ENCODE measurements at regions not wholly inside any gene's neighbourhood (a gene's known extent, or its start where the extent isn't known, plus 50 kb on each side); places are given as distances from the start of the nearest gene placed in this dataset.

GRCh38 chr1:222465211-222466041 is 82.5 kb downstream of the HHIPL2 start:
- TF ChIP-seq POLR2A (IDR thresholded peaks at IDR 0.05; ENCODE audit: low read length) (no peak), GATA1 (IDR thresholded peaks at IDR 0.05; ENCODE audit: low read depth, low read length) (no peak)
